ENCODE measurements at regions not wholly inside any gene's neighbourhood (a gene's known extent, or its start where the extent isn't known, plus 50 kb on each side); places are given as distances from the start of the nearest gene placed in this dataset.

DNA sequence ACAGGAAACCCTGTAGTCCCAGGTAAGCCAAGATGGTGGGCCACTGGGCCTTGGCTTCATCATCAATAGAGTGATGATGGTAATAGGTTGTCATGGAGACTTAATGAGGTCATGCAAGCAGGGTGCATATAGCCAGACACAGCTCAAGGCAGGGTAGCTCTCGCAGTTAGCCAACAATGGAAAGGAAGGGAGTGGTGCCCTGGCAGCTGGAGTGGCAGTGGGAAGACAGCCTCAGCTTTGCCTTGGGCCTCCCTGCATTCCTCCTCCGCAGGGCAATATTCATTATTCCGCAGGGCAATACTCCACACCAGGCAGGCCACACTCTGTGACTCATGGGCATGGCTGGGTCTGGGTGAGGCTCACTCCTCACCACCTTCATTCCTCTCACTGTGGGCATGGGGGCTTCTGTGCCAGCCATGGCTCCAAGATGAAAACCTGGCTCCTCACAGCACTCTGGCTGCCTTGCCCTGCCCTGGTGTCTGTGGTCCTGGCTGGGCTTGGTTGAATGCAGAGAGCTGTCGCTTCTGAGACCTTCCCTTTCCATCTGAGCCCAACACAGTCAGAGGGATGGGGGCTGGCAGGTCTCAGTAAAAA, 163.1 kb upstream of the PMEPA1 start:
- Histone ChIP-seq H4K8ac (ENCODE audit: low read depth, low read length) (no peak overlapping the region), H3K4ac (ENCODE audit: low read depth, low read length) (no peak overlapping the region), H3K23ac (ENCODE audit: low read length) (no peak overlapping the region), H3K27me3 (ENCODE audit: insufficient read depth, low read length) (no peaks in the 10 kb centered on the region), H3K27ac (ENCODE audit: low read depth, low read length) (no peak overlapping the region), H3K9me3 (ENCODE audit: insufficient read depth, low read depth, low read length) (no peaks in the 10 kb centered on the region), H2BK5ac (ENCODE audit: low read depth, low read length, poor library complexity) (no peak overlapping the region), H2BK12ac (ENCODE audit: low read length) (no peak overlapping the region), H3K4me3 (ENCODE audit: low read depth, low read length) (peak overlapping the region; percentile 6), H3K18ac (ENCODE audit: low read length) (no peak overlapping the region), H2AK5ac (ENCODE audit: low read length) (no peak overlapping the region), H3K4me1 (ENCODE audit: control insufficient read depth in 1 of 2, insufficient read depth in 2 of 2, low read length in 2 of 2) (no peaks in the 10 kb centered on the region), H4K12ac (ENCODE audit: low read depth, low read length) (no peak overlapping the region), H3K79me2 (ENCODE audit: control insufficient read depth, insufficient read depth, low read length, poor library complexity) (no peaks in the 10 kb centered on the region), H3K36me3 (ENCODE audit: control insufficient read depth in 1 of 2, insufficient read depth in 2 of 2, low read length in 2 of 2) (no peaks in the 10 kb centered on the region), H4K91ac (ENCODE audit: low read depth, low read length) (no peak overlapping the region), H3K14ac (ENCODE audit: low read length) (no peak overlapping the region), H2AFZ (ENCODE audit: insufficient read depth, low read length, poor library complexity) (no peak overlapping the region), H3K79me1 (ENCODE audit: low read length) (no peaks in the 10 kb centered on the region), H3K9ac (ENCODE audit: low read length) (no peak overlapping the region), H3K4me2 (ENCODE audit: low read length) (no peak overlapping the region), H2BK120ac (ENCODE audit: insufficient read depth, low read length, poor library complexity) (no peak overlapping the region)
- no peak for DNase-seq
- WGBS (ENCODE audit: extremely low coverage, insufficient coverage, insufficient read length): no CpG with 5 or more reads among the region's 4 CpGs

DNA sequence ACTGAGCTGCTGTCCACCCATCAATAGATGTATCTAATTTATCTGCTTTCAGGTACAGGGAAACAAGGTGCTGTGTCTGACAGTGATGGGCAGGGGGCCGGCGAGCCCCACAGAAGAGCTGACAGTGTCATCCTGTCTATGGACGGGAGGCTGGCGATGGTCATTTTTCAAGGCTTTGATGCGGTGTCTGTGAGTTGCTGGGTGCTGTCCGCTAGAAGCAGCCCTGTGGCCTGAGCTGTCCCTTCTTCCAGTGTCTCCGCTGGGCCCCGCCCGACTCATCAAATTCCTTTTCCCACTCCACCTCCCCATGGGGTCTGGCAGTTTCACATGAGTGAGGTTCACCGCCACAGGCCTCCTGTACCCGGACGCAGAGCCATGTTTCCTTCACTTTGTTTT, 161.4 kb upstream of the PMEPA1 start:
- no peak overlapping the region for H3K4me3 ChIP-seq (ENCODE audit: low read depth, low read length)
- H3K9me3 ChIP-seq (ENCODE audit: insufficient read depth, low read depth, low read length): no peaks in the 10 kb centered on the region
- no peak overlapping the region for H2AFZ ChIP-seq (ENCODE audit: insufficient read depth, low read length, poor library complexity)
- H3K79me2 ChIP-seq (ENCODE audit: control insufficient read depth, insufficient read depth, low read length, poor library complexity): no peaks in the 10 kb centered on the region
- H3K9ac ChIP-seq (ENCODE audit: low read length): no peak overlapping the region
- H4K12ac ChIP-seq (ENCODE audit: low read depth, low read length): no peak overlapping the region
- H2BK5ac ChIP-seq (ENCODE audit: low read depth, low read length, poor library complexity): no peak overlapping the region
- H3K4me1 ChIP-seq (ENCODE audit: control insufficient read depth in 1 of 2, insufficient read depth in 2 of 2, low read length in 2 of 2): no peaks in the 10 kb centered on the region
- H3K36me3 ChIP-seq (ENCODE audit: control insufficient read depth in 1 of 2, insufficient read depth in 2 of 2, low read length in 2 of 2): no peaks in the 10 kb centered on the region
- H3K27ac ChIP-seq (ENCODE audit: low read depth, low read length): no peak overlapping the region
- no CpG with 5 or more reads among the region's 12 CpGs for WGBS (ENCODE audit: extremely low coverage, insufficient coverage, insufficient read length)
- no peak overlapping the region for H3K4ac ChIP-seq (ENCODE audit: low read depth, low read length)
- no peak overlapping the region for H4K91ac ChIP-seq (ENCODE audit: low read depth, low read length)
- no peak overlapping the region for H4K8ac ChIP-seq (ENCODE audit: low read depth, low read length)
- no peak overlapping the region for H2AK5ac ChIP-seq (ENCODE audit: low read length)
- H2BK120ac ChIP-seq (ENCODE audit: insufficient read depth, low read length, poor library complexity): no peak overlapping the region
- H3K14ac ChIP-seq (ENCODE audit: low read length): no peak overlapping the region
- no peak overlapping the region for H3K23ac ChIP-seq (ENCODE audit: low read length)
- no peaks in the 10 kb centered on the region for H3K27me3 ChIP-seq (ENCODE audit: insufficient read depth, low read length)
- H3K18ac ChIP-seq (ENCODE audit: low read length): no peak overlapping the region
- no peak overlapping the region for H3K4me2 ChIP-seq (ENCODE audit: low read length)
- no peaks in the 10 kb centered on the region for H3K79me1 ChIP-seq (ENCODE audit: low read length)
- no peak for DNase-seq
- H2BK12ac ChIP-seq (ENCODE audit: low read length): no peak overlapping the region

DNA sequence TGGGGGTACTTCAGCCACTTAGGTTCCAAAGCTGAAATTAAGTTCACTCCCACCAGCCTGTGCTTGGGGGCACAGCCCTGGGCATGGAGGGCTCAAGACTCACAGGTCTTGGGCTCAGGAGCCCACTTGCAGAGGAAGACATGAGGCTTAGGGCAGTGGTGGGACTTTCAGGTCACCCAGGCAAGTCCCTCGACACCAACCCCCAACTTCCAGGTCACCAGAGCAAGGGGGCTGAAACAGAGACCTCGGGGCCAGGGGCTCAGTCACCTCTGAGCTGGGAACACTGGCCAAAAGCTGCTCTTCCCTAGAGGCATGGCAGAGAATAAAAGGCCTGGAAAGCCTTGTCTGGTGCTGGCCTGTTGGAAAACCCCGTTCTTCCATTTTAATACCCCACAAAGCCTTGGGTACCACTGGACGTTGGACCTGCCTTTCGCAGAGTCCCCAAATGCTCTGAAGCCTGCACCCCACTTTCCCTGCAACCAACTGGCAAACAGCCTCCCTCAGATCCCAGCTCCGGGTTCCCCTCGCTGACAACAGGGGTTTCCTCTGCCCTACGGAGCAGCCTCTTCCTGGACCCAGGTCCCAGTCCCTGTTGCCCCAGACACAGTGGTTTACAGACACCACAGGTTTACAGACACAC, 160.9 kb upstream of the PMEPA1 start:
- Histone ChIP-seq H4K12ac (ENCODE audit: low read depth, low read length) (no peak overlapping the region), H3K79me2 (ENCODE audit: control insufficient read depth, insufficient read depth, low read length, poor library complexity) (no peaks in the 10 kb centered on the region), H3K4me2 (ENCODE audit: low read length) (no peak overlapping the region), H3K14ac (ENCODE audit: low read length) (no peak overlapping the region), H2BK12ac (ENCODE audit: low read length) (no peak overlapping the region), H3K79me1 (ENCODE audit: low read length) (no peaks in the 10 kb centered on the region), H2BK5ac (ENCODE audit: low read depth, low read length, poor library complexity) (no peak overlapping the region), H3K4me3 (ENCODE audit: low read depth, low read length) (no peak overlapping the region), H2BK120ac (ENCODE audit: insufficient read depth, low read length, poor library complexity) (no peak overlapping the region), H3K9ac (ENCODE audit: low read length) (no peak overlapping the region), H3K23ac (ENCODE audit: low read length) (no peak overlapping the region), H3K4ac (ENCODE audit: low read depth, low read length) (no peak overlapping the region), H3K18ac (ENCODE audit: low read length) (no peak overlapping the region), H4K91ac (ENCODE audit: low read depth, low read length) (no peak overlapping the region), H3K27ac (ENCODE audit: low read depth, low read length) (no peak overlapping the region), H3K9me3 (ENCODE audit: insufficient read depth, low read depth, low read length) (no peaks in the 10 kb centered on the region), H3K27me3 (ENCODE audit: insufficient read depth, low read length) (no peaks in the 10 kb centered on the region), H3K36me3 (ENCODE audit: control insufficient read depth in 1 of 2, insufficient read depth in 2 of 2, low read length in 2 of 2) (no peaks in the 10 kb centered on the region), H2AK5ac (ENCODE audit: low read length) (no peak overlapping the region), H4K8ac (ENCODE audit: low read depth, low read length) (no peak overlapping the region), H2AFZ (ENCODE audit: insufficient read depth, low read length, poor library complexity) (no peak overlapping the region), H3K4me1 (ENCODE audit: control insufficient read depth in 1 of 2, insufficient read depth in 2 of 2, low read length in 2 of 2) (no peaks in the 10 kb centered on the region)
- DNase-seq: no peak
- WGBS (ENCODE audit: extremely low coverage, insufficient coverage, insufficient read length): no CpG with 5 or more reads among the region's 8 CpGs

DNA sequence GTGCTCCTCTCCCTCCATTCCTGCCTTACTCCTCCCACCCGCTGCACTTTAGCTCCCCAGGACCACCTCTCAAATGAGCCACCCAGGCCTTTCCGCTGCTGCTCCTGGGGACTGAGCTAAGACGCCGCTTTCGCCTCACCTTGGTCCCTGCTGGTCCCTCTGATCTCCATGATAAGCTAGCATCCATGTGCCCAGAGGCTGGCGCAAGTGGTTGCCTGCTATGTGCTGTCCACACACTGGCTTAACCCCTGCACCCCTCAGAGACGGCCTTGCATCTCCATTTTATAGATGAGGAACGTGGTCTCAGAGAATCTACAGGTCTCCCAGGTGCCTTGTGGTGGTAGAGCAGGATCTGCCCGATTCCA, 160.1 kb upstream of the PMEPA1 start:
- no CpG with 5 or more reads among the region's 9 CpGs for WGBS (ENCODE audit: extremely low coverage, insufficient coverage, insufficient read length)
- H3K14ac ChIP-seq (ENCODE audit: low read length): no peak overlapping the region
- no peaks in the 10 kb centered on the region for H3K27me3 ChIP-seq (ENCODE audit: insufficient read depth, low read length)
- no peak overlapping the region for H2AK5ac ChIP-seq (ENCODE audit: low read length)
- H3K9ac ChIP-seq (ENCODE audit: low read length): no peak overlapping the region
- no peak overlapping the region for H4K8ac ChIP-seq (ENCODE audit: low read depth, low read length)
- H3K18ac ChIP-seq (ENCODE audit: low read length): no peak overlapping the region
- no peak overlapping the region for H3K27ac ChIP-seq (ENCODE audit: low read depth, low read length)
- no peaks in the 10 kb centered on the region for H3K9me3 ChIP-seq (ENCODE audit: insufficient read depth, low read depth, low read length)
- H2BK12ac ChIP-seq (ENCODE audit: low read length): no peak overlapping the region
- DNase-seq: no peak
- no peak overlapping the region for H2BK5ac ChIP-seq (ENCODE audit: low read depth, low read length, poor library complexity)
- H4K12ac ChIP-seq (ENCODE audit: low read depth, low read length): no peak overlapping the region
- no peak overlapping the region for H3K4me3 ChIP-seq (ENCODE audit: low read depth, low read length)
- H3K36me3 ChIP-seq (ENCODE audit: control insufficient read depth in 1 of 2, insufficient read depth in 2 of 2, low read length in 2 of 2): no peaks in the 10 kb centered on the region
- no peaks in the 10 kb centered on the region for H3K79me2 ChIP-seq (ENCODE audit: control insufficient read depth, insufficient read depth, low read length, poor library complexity)
- H4K91ac ChIP-seq (ENCODE audit: low read depth, low read length): no peak overlapping the region
- no peak overlapping the region for H2BK120ac ChIP-seq (ENCODE audit: insufficient read depth, low read length, poor library complexity)
- H3K4me2 ChIP-seq (ENCODE audit: low read length): no peak overlapping the region
- H3K23ac ChIP-seq (ENCODE audit: low read length): no peak overlapping the region
- no peaks in the 10 kb centered on the region for H3K4me1 ChIP-seq (ENCODE audit: control insufficient read depth in 1 of 2, insufficient read depth in 2 of 2, low read length in 2 of 2)
- H2AFZ ChIP-seq (ENCODE audit: insufficient read depth, low read length, poor library complexity): no peak overlapping the region
- H3K4ac ChIP-seq (ENCODE audit: low read depth, low read length): no peak overlapping the region
- no peaks in the 10 kb centered on the region for H3K79me1 ChIP-seq (ENCODE audit: low read length)
